Activated CD8-positive, alpha-beta memory T cell treated with anti-CD3 and anti-CD28 coated beads for 48 hours (primary cell): ENCODE measurements at regions not wholly inside any gene's neighbourhood (a gene's known extent, or its start where the extent isn't known, plus 50 kb on each side); places are given as distances from the start of the nearest gene placed in this dataset.

ENCODE experiments used
- DNase-seq, 3 experiments: peaks; one replicate each; pipeline ENCODE4 v3.0.0-alpha.2; 2020; ENCODE audit warnings: low read depth in 2 of 3, low spot score in 2 of 3

- no peak for DNase-seq
These were observed 138.3 kb upstream of the ZBTB40 start for GRCh38 chr1:22313321-22313720.

GRCh38 chr1:22314706-22315105, 136.9 kb upstream of the ZBTB40 start:
- DNase-seq: no peak

DNA sequence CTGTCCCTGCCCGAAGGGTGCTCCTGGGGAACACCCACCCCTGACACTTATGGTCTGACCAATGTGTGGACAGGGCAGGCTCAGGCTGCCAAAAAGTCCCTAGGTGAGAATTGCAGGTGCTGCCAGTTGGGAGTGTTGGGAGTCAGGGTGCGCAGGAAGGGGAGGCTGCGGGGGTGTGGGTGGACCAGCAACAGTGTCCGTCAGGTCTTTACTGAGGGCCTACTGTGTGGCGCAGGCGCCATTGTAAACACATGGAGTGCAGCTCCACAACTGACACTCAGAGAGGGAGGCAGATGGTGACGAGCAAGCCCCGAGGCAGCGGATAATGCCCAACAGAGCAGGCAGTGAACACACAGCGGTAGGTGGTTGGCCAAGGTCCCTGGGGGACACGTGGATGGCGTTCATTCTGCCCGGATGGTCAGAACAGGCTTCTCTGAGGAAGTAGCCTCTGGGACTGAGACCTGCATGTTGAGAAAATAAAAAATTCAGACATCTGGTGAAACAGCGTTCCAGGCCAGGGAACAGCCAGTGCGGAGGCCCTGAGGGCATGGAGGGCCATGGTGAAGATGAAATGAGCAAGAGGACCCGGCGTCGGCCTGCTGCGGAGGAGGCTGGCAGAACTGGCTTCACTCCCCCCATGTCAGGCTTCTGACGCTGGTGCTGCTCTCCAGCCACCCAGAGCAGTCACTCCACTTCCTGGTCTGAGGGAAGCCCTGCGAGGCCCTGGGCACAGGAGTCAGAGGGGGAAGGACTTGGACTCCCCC, 136.2 kb upstream of the ZBTB40 start:
- DNase-seq: no peak

DNA sequence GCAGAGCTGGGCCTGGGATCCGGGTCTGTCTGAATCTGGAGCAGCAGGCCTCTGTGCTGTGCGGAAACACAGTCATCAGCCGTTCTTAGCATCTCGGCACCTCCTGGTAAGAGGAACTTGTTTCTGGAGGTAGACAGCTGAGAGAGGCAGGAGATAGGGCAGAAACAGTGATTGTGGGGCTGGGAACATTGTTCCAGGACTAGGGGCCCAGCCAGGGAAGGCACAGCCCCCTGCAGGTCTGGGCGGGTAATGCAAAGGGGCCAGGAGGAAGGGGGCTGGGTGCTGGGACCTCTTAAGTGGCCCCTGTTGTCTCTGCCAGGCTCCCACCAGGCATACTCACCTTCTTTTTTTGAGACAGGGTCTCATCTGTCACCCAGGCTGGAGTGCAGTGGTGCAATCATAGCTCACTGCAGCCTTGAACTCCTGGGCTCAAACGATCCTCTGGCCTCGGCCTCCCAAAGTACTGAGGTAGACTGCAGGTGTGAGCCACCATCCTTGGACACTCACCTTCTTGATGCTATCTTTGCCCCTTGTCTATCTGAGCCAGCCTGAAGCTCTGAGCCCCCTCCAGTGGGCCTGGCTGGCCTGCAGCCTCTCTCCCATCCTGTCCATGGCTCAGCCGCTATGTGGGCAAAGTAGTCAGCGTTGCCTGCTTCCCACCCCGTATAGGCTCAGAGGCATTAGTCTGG, 134.3 kb upstream of the ZBTB40 start:
- no peak for DNase-seq

DNA sequence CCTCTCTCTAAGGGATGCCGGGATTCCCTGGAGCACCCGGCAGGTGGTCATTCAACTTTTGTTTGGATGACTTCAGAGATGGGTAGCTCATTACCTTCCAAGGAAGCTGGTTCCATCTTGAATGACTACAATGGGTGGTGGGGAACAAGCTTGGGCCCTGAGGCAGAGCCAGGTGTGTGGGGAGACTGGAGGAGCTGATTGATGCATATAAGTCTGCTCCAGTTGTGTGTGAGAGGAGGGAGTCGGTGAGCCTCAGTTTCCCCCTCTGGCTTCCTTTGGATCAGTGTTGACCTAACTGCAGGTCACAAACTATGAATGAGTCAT, 133.8 kb upstream of the ZBTB40 start:
- no peak for DNase-seq

DNA sequence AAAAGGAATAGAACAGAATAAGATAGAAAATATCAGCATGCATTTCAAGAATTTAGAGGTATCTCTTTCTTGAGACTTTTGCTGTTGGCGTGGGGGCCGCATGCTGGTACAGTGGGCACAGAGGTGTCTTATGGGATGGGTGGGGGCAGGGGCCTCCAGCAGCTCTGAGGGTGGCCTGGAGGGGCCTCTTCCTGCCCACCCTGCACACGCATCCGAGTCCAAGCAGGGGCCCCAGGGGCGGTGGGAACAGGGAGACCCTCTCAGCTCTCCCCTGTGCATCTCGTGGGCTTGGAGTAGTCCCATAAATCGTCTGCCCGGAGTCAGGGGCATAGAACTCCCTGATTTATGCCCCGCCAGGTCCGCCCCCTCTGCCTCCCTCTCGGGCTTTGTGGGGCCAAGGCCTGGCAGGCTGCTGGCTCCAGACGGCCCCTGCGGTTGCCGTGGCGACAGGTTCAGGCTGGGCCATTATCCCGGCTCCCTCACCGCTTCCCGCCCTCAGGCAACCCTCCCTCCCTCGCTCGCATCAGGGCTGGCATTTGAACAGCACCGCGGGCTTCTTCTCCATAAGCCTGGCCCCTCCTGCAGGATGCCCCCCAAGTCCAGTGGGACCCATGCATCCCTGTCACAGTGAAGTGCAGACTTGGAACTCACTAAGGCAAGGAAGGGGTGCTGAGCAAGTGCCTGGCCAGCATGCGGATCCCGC, 133.2 kb upstream of the ZBTB40 start:
- DNase-seq: no peak

DNA sequence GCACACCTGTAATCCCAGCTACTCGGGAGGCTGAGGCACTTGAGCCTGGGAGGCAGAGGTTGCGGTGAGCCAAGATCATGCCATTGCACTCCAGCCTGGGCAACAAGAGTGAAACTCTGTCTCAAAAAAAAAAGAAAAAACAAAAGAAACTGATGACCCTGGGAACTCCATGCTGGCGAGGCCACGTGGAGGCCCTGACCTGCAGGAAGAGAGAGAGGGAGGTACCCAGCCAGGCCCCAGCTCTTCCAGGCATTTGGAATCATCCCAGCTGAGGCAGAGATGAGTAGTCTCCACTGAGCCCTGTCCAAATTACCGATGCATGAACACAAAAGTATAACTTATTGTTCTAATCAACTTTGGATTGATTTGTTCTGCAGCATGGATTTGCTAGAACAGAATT, 132.0 kb upstream of the ZBTB40 start:
- no peak for DNase-seq

DNA sequence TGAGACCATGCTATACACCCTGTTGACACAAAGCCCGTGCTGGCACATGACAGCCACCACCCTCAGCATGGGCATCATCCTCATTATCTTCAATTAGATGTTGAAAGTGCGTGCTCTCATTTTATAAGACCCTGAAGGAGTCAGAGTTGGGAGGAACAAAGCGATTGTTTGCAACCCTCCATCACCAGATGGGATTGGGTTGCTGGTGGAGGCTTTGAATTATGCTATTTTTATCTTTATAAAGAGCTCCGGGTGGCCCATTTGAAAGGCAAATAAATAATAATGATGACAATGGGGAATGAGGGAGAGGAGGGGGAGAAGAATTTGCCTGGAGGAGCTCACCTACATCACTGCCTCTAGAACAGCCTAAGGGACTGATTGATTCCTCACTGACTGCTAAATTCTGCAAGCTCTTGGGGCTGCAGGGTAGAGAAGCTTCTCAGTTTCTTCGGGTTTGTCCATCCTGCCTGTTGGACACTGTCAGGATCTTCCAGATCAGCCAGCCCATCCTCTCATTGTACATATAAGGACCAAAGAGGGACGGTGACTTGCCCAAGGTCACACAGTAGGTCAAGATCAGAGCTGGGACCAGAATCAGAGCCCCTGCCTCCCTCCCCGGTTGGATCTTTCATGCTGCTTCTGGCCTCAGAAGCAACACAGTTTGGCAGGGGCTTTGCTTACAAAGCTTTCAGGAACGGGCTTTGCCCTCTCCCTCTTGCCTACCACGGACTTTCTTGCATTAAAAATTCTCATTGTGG, 130.9 kb upstream of the ZBTB40 start:
- no peak for DNase-seq

- DNase-seq: no peak
These were observed 129.7 kb upstream of the ZBTB40 start for GRCh38 chr1:22321917-22322316.

- no peak for DNase-seq
These were observed 128.4 kb upstream of the ZBTB40 start for GRCh38 chr1:22323141-22323845.

DNA sequence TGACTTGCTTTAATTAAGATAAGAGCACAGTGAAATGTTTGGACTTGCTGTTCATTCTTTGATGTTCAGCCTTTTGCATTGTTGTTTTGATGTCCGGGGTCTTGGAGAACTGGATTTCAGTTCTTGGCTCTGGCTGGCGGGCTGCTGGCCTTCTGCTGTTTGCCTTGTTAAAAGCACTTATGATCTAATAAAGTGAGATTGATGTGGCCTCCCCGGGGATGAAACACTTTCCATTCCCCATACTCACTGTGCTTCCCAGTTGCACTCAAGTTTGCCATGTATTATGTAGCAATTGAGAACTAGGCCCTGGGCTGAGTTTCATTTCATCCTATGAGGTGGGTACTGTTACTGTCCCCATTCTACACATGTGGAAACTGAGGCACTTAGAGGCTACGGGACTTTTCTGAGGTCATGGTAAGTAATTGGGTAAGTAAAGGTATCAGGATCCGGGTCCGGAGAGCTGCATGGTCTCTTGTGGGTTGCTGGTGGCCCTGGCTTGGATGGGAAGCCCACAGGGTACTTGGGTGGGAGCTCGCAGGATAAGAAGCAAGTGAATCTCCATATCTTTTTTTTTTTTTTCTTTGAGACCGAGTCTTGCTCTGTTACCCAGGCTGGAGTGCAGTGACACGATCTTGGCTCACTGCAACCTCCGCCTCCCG, 127.7 kb upstream of the ZBTB40 start:
- no peak for DNase-seq

GRCh38 chr1:22325531-22326371, 125.9 kb upstream of the ZBTB40 start:
- no peak for DNase-seq

DNA sequence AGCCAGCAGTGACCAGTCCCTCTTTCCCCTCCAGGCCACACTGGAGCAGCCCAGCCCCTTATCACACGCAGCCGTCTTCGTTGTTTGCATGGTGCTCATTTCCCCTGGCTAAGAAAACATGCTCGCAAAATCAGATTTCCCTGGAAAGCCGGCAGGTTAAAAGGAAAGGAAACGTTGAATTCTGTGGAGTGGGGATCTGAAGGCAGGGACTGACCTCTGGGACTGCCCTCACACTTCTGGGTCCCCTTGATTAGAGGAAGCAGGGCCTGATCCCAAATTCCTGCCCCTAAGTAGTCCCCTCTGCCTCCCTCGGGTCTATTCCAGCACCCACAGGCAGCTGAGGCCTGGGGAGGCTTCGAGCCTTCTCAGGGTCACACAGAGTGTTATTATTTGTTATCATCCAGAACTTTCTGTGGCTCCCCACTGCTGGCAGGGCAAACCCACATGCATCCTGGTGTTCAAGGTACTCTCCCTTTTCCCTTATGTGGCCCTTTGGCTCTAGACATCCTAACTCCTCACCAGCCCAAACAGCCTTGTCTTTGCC, 125.2 kb upstream of the ZBTB40 start:
- DNase-seq: no peak

DNA sequence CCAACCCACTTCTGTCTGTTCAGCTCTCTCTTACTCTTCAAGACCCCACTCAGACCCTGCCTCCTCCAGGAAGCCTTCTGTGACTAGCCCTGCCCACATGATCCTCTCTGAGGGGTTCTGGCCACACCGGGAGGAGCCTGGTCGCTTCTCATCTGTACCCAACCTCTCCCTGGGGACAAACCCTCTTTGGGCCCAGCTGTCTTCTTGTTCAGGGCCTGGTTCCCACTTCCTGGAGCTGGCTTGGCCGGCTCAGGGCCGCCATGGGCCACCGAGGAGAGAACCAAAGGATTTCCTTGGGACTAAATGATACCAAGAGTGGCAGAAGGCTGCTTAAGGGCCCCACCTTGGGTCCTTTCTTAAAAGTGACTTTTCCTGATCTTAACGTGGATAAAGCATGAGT, 124.7 kb upstream of the ZBTB40 start:
- DNase-seq: no peak

DNA sequence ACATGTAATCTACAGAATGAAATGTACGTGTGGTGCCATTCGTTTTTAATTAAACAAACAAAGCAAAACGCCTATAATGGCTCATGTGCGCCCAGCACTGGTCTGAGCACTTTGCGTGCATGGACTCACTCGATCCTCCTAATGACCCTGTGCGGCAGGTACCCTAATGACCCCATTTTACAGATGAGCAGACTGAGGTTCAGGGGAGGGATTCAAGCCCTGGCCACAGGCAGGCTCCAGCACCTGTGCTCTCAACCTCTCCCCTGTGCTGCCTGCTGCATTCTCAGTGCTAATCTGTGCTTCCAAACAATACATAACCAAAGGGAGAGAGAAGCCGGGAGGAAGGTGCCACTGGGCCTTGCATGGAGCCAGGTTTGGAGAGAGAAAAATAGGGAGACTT, 124.2 kb upstream of the ZBTB40 start:
- DNase-seq: no peak

- DNase-seq: no peak
These were observed 123.1 kb upstream of the ZBTB40 start for GRCh38 chr1:22328331-22329147.

DNA sequence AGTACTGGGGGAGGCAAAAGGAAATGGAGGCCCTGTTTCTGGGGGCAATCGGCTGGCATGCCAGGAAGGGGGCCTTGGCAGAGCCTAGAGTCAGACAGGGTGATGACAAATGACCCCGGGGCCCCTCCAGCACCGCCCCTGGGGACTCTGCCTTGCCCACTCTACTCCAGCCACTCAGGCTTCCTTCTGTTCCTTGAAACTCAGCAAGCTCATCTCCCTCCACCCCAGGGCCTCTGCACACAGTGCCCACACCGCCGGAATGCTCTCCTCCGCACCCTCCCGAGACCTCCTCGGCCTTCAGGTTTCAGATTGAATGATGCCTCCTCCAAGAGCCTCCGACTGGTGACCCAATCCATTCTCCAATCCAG, 122.5 kb upstream of the ZBTB40 start:
- DNase-seq: no peak

DNA sequence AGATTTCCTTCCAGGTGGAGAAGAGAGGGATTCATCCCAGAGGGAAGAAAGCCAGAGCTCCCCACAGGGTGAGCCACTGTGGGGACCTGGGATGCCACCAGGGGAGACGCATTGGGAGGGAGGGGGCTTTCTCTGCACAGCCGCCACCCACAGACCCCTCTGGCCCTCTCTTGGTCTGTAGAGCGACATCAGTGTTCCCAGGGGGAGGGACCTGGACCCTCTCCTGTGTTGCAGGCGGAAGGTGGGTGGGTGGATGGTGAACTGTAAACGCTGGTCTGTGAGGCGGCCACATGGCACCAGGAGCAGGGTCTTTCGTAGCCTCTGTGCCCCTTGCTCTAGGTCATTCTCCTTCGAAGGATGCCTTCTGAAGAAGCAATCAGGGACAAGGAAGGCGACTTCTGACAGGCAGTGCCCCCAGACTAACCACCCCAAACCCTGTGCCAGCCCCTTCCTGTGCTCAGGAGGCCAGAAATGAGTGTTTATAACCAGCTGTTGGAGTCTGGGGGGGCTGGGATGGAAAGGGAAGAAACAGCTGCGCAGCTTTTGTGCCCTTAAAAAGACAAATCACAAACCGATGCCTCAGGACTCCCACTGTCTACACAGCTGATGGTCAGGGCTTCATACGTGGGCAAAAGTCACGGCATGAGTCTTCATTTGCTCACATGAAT, 121.4 kb upstream of the ZBTB40 start:
- DNase-seq: no peak
